GM23338 (cell line): ENCODE measurements at regions not wholly inside any gene's neighbourhood (a gene's known extent, or its start where the extent isn't known, plus 50 kb on each side); places are given as distances from the start of the nearest gene placed in this dataset.

Source experiments
- ATAC-seq: fragments of 200-7000 bp; cut with Tn5 transposase; 3 replicates; pipeline ENCODE4 v1.9.1; 2020
- DNase-seq: peaks from one replicate; pipeline ENCODE4 v3.0.0-alpha.2; 2015; ENCODE audit warnings: low spot score
- H2AFZ ChIP-seq: fragments of 200-600 bp; sonication (generic); 2 replicates; pipeline ENCODE4 v1.8.0; 2016; ENCODE audit warnings: antibody characterized with exemption, mild to moderate bottlenecking, moderate library complexity
- H3F3A ChIP-seq: fragments of 200-600 bp; sonication (generic); replicated peaks from 2 replicates; pipeline ENCODE4 v1.8.0; 2017; ENCODE audit warnings: antibody characterized with exemption, mixed run types, low read depth
- H3K27ac ChIP-seq: fragments of 200-600 bp; sonication (generic); 2 replicates; pipeline ENCODE4 v1.6.1; 2016; ENCODE audit warnings: low read depth
- H3K27me3 ChIP-seq: fragments of 200-600 bp; sonication (generic); 2 replicates; pipeline ENCODE4 v1.8.0; 2016; ENCODE audit warnings: mild to moderate bottlenecking, mixed run types, moderate library complexity; ENCODE audit not compliant: insufficient read depth
- H3K36me3 ChIP-seq: fragments of 200-600 bp; sonication (generic); 2 replicates; pipeline ENCODE4 v1.8.0; 2016; ENCODE audit warnings: mild to moderate bottlenecking; ENCODE audit not compliant: insufficient read depth
- H3K4me1 ChIP-seq: fragments of 200-600 bp; sonication (generic); 2 replicates; pipeline ENCODE4 v1.8.0; 2016; ENCODE audit warnings: mild to moderate bottlenecking, moderate library complexity; ENCODE audit not compliant: insufficient read depth
- H3K4me2 ChIP-seq: fragments of 200-600 bp; sonication (generic); 2 replicates; pipeline ENCODE4 v1.7.1; 2017; ENCODE audit warnings: mixed run types
- H3K4me3 ChIP-seq: fragments of 200-600 bp; sonication (generic); 2 replicates; pipeline ENCODE4 v1.6.1; 2016; ENCODE audit warnings: mixed run types
- H3K79me2 ChIP-seq: fragments of 200-600 bp; sonication (generic); replicated peaks from 2 replicates; pipeline ENCODE4 v1.8.0; 2017; ENCODE audit warnings: mild to moderate bottlenecking; ENCODE audit not compliant: insufficient read depth
- H3K9me2 ChIP-seq: fragments of 200-600 bp; sonication (generic); 2 replicates; pipeline ENCODE4 v1.8.0; 2017; ENCODE audit not compliant: insufficient read depth
- H4K20me1 ChIP-seq: fragments of 200-600 bp; sonication (generic); replicated peaks from 2 replicates; pipeline ENCODE4 v1.8.0; 2017; ENCODE audit warnings: mild to moderate bottlenecking; ENCODE audit not compliant: insufficient read depth
- H3K27ac Mint-ChIP-seq: 2 replicates; pipeline ENCODE4 v1.8.0; 2020; ENCODE audit warnings: inconsistent platforms, mild to moderate bottlenecking, moderate library complexity, mixed read lengths
- H3K27me3 Mint-ChIP-seq: 3 replicates; pipeline ENCODE4 v1.8.0; 2022; ENCODE audit warnings: low read depth, mild to moderate bottlenecking, moderate library complexity, mixed read lengths, inconsistent platforms; ENCODE audit not compliant: insufficient read depth, poor library complexity
- H3K36me3 Mint-ChIP-seq: 3 replicates; pipeline ENCODE4 v1.8.0; 2021; ENCODE audit warnings: low read depth, mild to moderate bottlenecking, inconsistent platforms, moderate library complexity, mixed read lengths
- H3K4me1 Mint-ChIP-seq: 3 replicates; pipeline ENCODE4 v1.8.0; 2020; ENCODE audit warnings: mild to moderate bottlenecking, inconsistent platforms, mixed read lengths
- H3K4me3 Mint-ChIP-seq: 3 replicates; pipeline ENCODE4 v1.8.0; 2021; ENCODE audit warnings: moderate library complexity, mild to moderate bottlenecking, inconsistent platforms, mixed read lengths
- H3K9me3 Mint-ChIP-seq: 3 replicates; pipeline ENCODE4 v1.8.0; 2020; ENCODE audit warnings: moderate library complexity, mild to moderate bottlenecking, inconsistent platforms, mixed read lengths
- CREB1 ChIP-seq: fragments of 250-450 bp; sonication (Bioruptor Pico); IDR thresholded peaks from 2 replicates; pipeline ENCODE4 v1.5.0; 2020; ENCODE audit warnings: low read depth, mild to moderate bottlenecking, moderate library complexity
- CTCF ChIP-seq, 2 experiments: fragments of 200-600 bp in 1 of 2; sonication (generic) in 1 of 2; conservative IDR thresholded peaks; 2 replicates each; pipeline versions ENCODE4 v1.5.1 to v1.6.1; 2016 to 2017; ENCODE audit warnings: antibody characterized with exemption in 2 of 2, low read depth in 2 of 2, mild to moderate bottlenecking in 2 of 2, moderate library complexity in 1 of 2
- ETS1 ChIP-seq: IDR thresholded peaks from 2 replicates; pipeline ENCODE4 v1.6.1; 2016; ENCODE audit warnings: antibody characterized with exemption
- EZH2 ChIP-seq: fragments of 200-600 bp; sonication (generic); IDR thresholded peaks from one replicate; pipeline ENCODE4 v1.8.0; 2017; ENCODE audit warnings: antibody characterized with exemption, mild to moderate bottlenecking, low read depth; ENCODE audit not compliant: unreplicated experiment
- EZH2phosphoT487 ChIP-seq: fragments of 200-600 bp; sonication (generic); IDR thresholded peaks from one replicate; pipeline ENCODE4 v1.8.1; 2018; ENCODE audit warnings: antibody characterized with exemption; ENCODE audit not compliant: unreplicated experiment
- JUNB ChIP-seq: IDR thresholded peaks from one replicate; pipeline ENCODE4 v1.6.1; 2016; ENCODE audit warnings: antibody characterized with exemption; ENCODE audit not compliant: unreplicated experiment
- NANOG ChIP-seq: IDR thresholded peaks from 2 replicates; pipeline ENCODE4 v1.6.1; 2016; ENCODE audit warnings: antibody characterized with exemption, borderline replicate concordance
- POLR2AphosphoS5 ChIP-seq: IDR thresholded peaks from 2 replicates; pipeline ENCODE4 v1.6.1; 2016; ENCODE audit warnings: antibody characterized with exemption, low read depth
- REST ChIP-seq: IDR thresholded peaks from one replicate; pipeline ENCODE4 v1.6.1; 2018; ENCODE audit warnings: antibody characterized with exemption; ENCODE audit not compliant: unreplicated experiment
- STAT1 ChIP-seq: IDR thresholded peaks from one replicate; pipeline ENCODE4 v1.6.1; 2016; ENCODE audit warnings: antibody characterized with exemption; ENCODE audit not compliant: unreplicated experiment
- ZNF114 ChIP-seq: fragments of 250-450 bp; sonication (Bioruptor Pico); IDR thresholded peaks from 2 replicates; pipeline ENCODE4 v1.5.0; 2020; ENCODE audit warnings: mild to moderate bottlenecking, moderate library complexity
- ZNF331 ChIP-seq: fragments of 250-450 bp; sonication (Bioruptor Pico); IDR thresholded peaks from 2 replicates; pipeline ENCODE4 v1.5.0; 2020; ENCODE audit warnings: low read depth, mild to moderate bottlenecking, moderate library complexity
- ZNF462 ChIP-seq: fragments of 250-450 bp; sonication (Bioruptor Pico); IDR thresholded peaks from 2 replicates; pipeline ENCODE4 v1.5.0; 2020; ENCODE audit warnings: mild to moderate bottlenecking, moderate library complexity

- peaks cover 42% of the 10 kb centered on the region for H3K4me1 Mint-ChIP-seq
- peaks cover 3% of the 10 kb centered on the region for H3K27me3 Mint-ChIP-seq
- Histone ChIP-seq H3K27me3 (no peaks in the 10 kb centered on the region), H3K27ac (no peak overlapping the region), H3K4me3 (no peak overlapping the region), H3F3A (no peaks in the 10 kb centered on the region), H4K20me1 (no peaks in the 10 kb centered on the region), H3K4me1 (peaks cover 40% of the 10 kb centered on the region), H3K9me2 (no peaks in the 10 kb centered on the region), H3K4me2 (no peak overlapping the region), H2AFZ (no peak overlapping the region), H3K79me2 (no peaks in the 10 kb centered on the region), H3K36me3 (no peaks in the 10 kb centered on the region)
- no peak overlapping the region for H3K4me3 Mint-ChIP-seq
- H3K27ac Mint-ChIP-seq = no peak overlapping the region
- no peak for TF ChIP-seq STAT1
- no peak for TF ChIP-seq POLR2AphosphoS5
- no peak for TF ChIP-seq ZNF331 (CRISPR knock-in tag)
- no peak for TF ChIP-seq JUNB
- TF ChIP-seq ZNF462 = no peak
- no peak for TF ChIP-seq EZH2
- TF ChIP-seq NANOG = no peak
- TF ChIP-seq EZH2phosphoT487 = no peak
- no peak for TF ChIP-seq REST
- no peak for TF ChIP-seq ETS1
- TF ChIP-seq CTCF (conservative IDR thresholded peaks at IDR 0.05; ENCODE audit: low read depth in 2 of 2) = no peak
- no peak for TF ChIP-seq CREB1 (CRISPR knock-in tag)
- TF ChIP-seq ZNF114 (CRISPR knock-in tag) = no peak
- peaks cover 4% of the 10 kb centered on the region; the same call in 2 of the 3 replicates for H3K36me3 Mint-ChIP-seq
- DNase-seq = no peak
- H3K9me3 Mint-ChIP-seq = no peaks in the 10 kb centered on the region; the same call in 2 of the 3 replicates
- ATAC-seq = no peak
Measured at GRCh38 chrX:39848243-39848642, 249.5 kb downstream of the BCOR start.
